ENCODE measurements at regions not wholly inside any gene's neighbourhood (a gene's known extent, or its start where the extent isn't known, plus 50 kb on each side); places are given as distances from the start of the nearest gene placed in this dataset.
A peak's percentile ranks its signal among the peaks of the same experiment; 100 is the strongest.

- no peak for DNase-seq
- Mint-ChIP-seq H3K27me3 (peaks cover 0 to 34% (median 4%) of the 10 kb centered on the region in 3 donors), H3K36me3 (peaks cover 0 to 9% of the 10 kb centered on the region in 2 donors), H3K9me3 (peaks cover 7 to 28% (median 15%) of the 10 kb centered on the region in 7 donors), H3K4me3 (peak overlapping the region in 1 of 8 donors; percentile 56), H3K4me1 (no peaks in the 10 kb centered on the region), H3K27ac (no peak overlapping the region)
- no peak for ATAC-seq (ENCODE audit: low read depth in 2 of 2)
Measured at GRCh38 chrX:40323977-40324376, 226.2 kb upstream of the BCOR start.

GRCh38 chrX:40320819-40321218, 223.1 kb upstream of the BCOR start:
- Mint-ChIP-seq H3K27me3 (peaks cover 0 to 4% (median 4%) of the 10 kb centered on the region in 3 donors), H3K4me1 (no peaks in the 10 kb centered on the region), H3K36me3 (peaks cover 5 to 23% of the 10 kb centered on the region in 2 donors), H3K9me3 (peaks cover 11 to 53% (median 35%) of the 10 kb centered on the region in 7 donors), H3K27ac (no peak overlapping the region), H3K4me3 (no peak overlapping the region)
- ATAC-seq (ENCODE audit: low read depth in 2 of 2) (no peak), DNase-seq (no peak)

DNA sequence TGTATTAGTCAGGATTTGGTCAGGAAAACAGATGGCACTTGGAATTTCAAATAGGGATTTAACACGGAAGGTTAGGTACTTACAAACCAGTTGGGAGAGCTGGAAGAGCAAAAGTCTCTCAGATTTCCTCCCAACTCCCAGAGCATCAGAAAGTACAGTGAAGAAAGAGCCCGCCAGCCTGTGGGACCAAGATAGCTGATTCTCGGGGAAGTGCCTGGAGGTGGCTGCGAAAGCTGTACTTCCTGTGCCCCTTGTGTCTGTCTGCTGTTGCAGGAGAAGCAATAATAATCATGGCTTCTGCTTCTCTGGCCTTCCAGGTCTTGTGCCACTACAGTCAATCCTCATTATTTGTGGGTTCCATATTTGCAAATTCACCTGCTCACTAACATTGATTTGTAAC, 221.0 kb upstream of the BCOR start:
- ATAC-seq (ENCODE audit: low read depth in 2 of 2): no peak
- DNase-seq: no peak
- H3K4me3 Mint-ChIP-seq: peak overlapping the region in 1 of 8 donors; percentile 47
- H3K27me3 Mint-ChIP-seq: peaks cover 0 to 4% (median 0%) of the 10 kb centered on the region in 3 donors
- peaks cover 5 to 27% of the 10 kb centered on the region in 2 donors for H3K36me3 Mint-ChIP-seq
- H3K9me3 Mint-ChIP-seq: peaks cover 11 to 65% (median 42%) of the 10 kb centered on the region in 7 donors
- H3K27ac Mint-ChIP-seq: no peak overlapping the region
- no peaks in the 10 kb centered on the region for H3K4me1 Mint-ChIP-seq

DNA sequence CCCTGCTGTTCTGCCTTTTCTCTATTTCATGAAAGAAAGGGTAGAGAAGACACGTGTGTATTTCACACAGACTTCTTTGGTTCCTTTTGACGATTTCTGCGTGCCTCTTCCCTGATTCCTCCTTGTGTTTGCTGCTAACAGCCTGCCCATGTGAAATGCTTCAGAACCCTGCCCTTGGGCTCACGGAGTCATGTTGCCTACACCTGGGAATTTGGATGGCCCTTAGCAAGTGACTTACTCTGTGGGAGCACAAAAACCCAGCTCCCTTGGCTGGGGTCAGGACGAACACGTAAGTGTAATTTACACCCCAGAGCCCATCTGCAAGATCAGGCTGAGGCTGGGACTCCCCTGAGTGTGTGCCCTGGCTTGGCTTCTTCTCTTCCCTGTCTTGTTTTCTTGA, 220.3 kb upstream of the BCOR start:
- DNase-seq: no peak
- H3K27me3 Mint-ChIP-seq: peaks cover 0 to 4% (median 0%) of the 10 kb centered on the region in 3 donors
- H3K27ac Mint-ChIP-seq: no peak overlapping the region
- no peaks in the 10 kb centered on the region for H3K4me1 Mint-ChIP-seq
- H3K4me3 Mint-ChIP-seq: no peak overlapping the region
- peaks cover 11 to 65% (median 42%) of the 10 kb centered on the region in 7 donors for H3K9me3 Mint-ChIP-seq
- peaks cover 5 to 27% of the 10 kb centered on the region in 2 donors for H3K36me3 Mint-ChIP-seq
- ATAC-seq (ENCODE audit: low read depth in 2 of 2): no peak

- ATAC-seq (ENCODE audit: low read depth in 2 of 2) (no peak), DNase-seq (no peak)
- Mint-ChIP-seq H3K4me1 (no peaks in the 10 kb centered on the region), H3K27ac (no peak overlapping the region), H3K4me3 (no peak overlapping the region), H3K27me3 (peaks cover 0 to 7% (median 4%) of the 10 kb centered on the region in 3 donors), H3K36me3 (peaks cover 5 to 26% of the 10 kb centered on the region in 2 donors), H3K9me3 (peaks cover 11 to 62% (median 40%) of the 10 kb centered on the region in 7 donors)
Measured at GRCh38 chrX:40316502-40316901, 218.7 kb upstream of the BCOR start.

- no peak for DNase-seq
Measured at GRCh38 chrX:40314070-40314469, 216.3 kb upstream of the BCOR start.

DNA sequence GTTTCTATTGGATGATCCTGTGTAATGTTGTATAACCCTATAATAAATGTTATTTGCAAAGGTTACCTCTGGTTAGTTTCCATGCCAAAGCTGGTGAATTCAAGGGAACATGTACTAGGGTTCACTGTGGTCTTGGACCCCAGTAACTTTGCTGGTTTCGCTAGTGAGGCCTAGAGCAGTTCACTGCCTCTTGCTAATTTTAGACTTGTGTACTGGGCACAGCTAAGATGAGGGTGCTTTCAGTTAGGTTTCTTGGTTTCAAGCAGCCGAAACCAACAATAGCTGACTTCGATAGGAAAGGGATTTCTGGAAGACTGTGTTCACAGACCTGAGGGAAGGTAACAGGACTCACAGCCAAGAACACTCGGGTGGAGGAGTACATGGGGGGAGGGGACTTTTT, 215.5 kb upstream of the BCOR start:
- Mint-ChIP-seq H3K4me3 (no peak overlapping the region), H3K27me3 (peaks cover 0 to 25% (median 0%) of the 10 kb centered on the region in 3 donors), H3K4me1 (no peaks in the 10 kb centered on the region), H3K27ac (no peak overlapping the region), H3K9me3 (peaks cover 4 to 31% (median 23%) of the 10 kb centered on the region in 7 donors), H3K36me3 (peaks cover 5 to 18% of the 10 kb centered on the region in 2 donors)
- no peak for ATAC-seq (ENCODE audit: low read depth in 2 of 2)
- no peak for DNase-seq

More at GRCh38 chrX:40314070-40314469, 216.3 kb upstream of the BCOR start:
- H3K4me1 Mint-ChIP-seq: no peaks in the 10 kb centered on the region
- H3K27me3 Mint-ChIP-seq: peaks cover 0 to 18% (median 0%) of the 10 kb centered on the region in 3 donors
- no peak overlapping the region for H3K27ac Mint-ChIP-seq
- peaks cover 5 to 18% of the 10 kb centered on the region in 2 donors for H3K36me3 Mint-ChIP-seq
- H3K4me3 Mint-ChIP-seq: no peak overlapping the region
- ATAC-seq (ENCODE audit: low read depth in 2 of 2): no peak
- H3K9me3 Mint-ChIP-seq: peaks cover 4 to 38% (median 26%) of the 10 kb centered on the region in 7 donors

DNA sequence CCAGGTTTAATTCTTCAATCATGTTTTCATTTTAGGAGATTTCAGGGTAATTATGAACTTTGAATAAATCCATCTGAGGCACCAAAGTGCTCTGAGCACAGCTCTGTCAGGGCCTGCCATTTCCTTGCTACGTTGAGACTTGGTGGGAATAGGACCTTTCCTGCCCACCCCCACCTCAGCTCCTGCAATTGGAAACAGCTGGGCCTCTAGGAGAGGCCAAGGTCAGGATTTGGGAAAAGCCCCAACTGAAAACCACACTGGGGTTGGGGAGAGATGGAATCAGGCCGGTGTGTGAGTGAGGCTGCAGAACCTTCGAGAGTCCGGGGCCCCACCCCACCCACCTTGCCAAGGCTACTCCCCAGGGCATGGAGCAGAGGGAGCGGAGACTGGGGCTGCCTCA, 212.7 kb upstream of the BCOR start:
- Mint-ChIP-seq H3K4me3 (no peak overlapping the region), H3K4me1 (no peaks in the 10 kb centered on the region), H3K27me3 (peaks cover 0 to 27% (median 0%) of the 10 kb centered on the region in 3 donors), H3K36me3 (peaks cover 0 to under 1% of the 10 kb centered on the region in 2 donors), H3K27ac (no peak overlapping the region), H3K9me3 (peaks cover 0 to 16% (median 5%) of the 10 kb centered on the region in 7 donors)
- ATAC-seq (ENCODE audit: low read depth in 2 of 2): no peak
- no peak for DNase-seq

GRCh38 chrX:40310016-40310415, 212.3 kb upstream of the BCOR start:
- peaks cover 0 to 13% (median 7%) of the 10 kb centered on the region in 7 donors for H3K9me3 Mint-ChIP-seq
- H3K36me3 Mint-ChIP-seq: no peaks in the 10 kb centered on the region
- no peak for DNase-seq
- no peak overlapping the region for H3K4me3 Mint-ChIP-seq
- no peak for ATAC-seq (ENCODE audit: low read depth in 2 of 2)
- H3K4me1 Mint-ChIP-seq: no peaks in the 10 kb centered on the region
- no peak overlapping the region for H3K27ac Mint-ChIP-seq
- peaks cover 0 to 27% (median 0%) of the 10 kb centered on the region in 3 donors for H3K27me3 Mint-ChIP-seq

DNA sequence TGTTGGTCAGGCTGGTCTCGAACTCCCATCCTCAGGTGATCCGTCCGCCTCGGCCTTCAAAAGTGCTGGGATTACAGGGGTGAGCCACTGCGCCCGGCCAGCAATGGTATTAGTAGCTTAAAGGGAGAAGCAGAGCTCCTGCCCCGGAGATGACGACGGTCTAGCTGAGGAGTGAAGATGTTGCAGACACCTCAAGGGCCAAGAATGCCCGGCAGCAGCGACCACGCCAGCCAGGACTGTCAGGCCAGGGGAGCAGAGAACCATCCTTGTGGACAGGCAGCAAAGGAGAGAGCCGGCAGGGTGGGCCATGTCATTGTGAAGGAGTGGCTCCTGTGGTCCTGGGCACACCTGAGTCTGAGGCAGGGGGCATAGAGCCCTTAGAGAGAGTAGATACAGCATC, 210.1 kb upstream of the BCOR start:
- peaks cover 10 to 12% (median 11%) of the 10 kb centered on the region in 3 donors for H3K4me1 Mint-ChIP-seq
- no peak for DNase-seq
- H3K4me3 Mint-ChIP-seq: no peak overlapping the region
- ATAC-seq (ENCODE audit: low read depth in 2 of 2): no peak
- H3K27ac Mint-ChIP-seq: no peak overlapping the region
- no peaks in the 10 kb centered on the region for H3K36me3 Mint-ChIP-seq
- peaks cover 6 to 27% (median 14%) of the 10 kb centered on the region in 7 donors for H3K9me3 Mint-ChIP-seq
- H3K27me3 Mint-ChIP-seq: peaks cover 0 to 27% (median 0%) of the 10 kb centered on the region in 3 donors

GRCh38 chrX:40304115-40304514, 206.4 kb upstream of the BCOR start:
- ATAC-seq (ENCODE audit: low read depth in 2 of 2) (peak in 1 of 2 donors; percentile 14), DNase-seq (no peak)
- peak overlapping the region in 1 of 8 donors; percentile 66 for H3K4me3 Mint-ChIP-seq
- no peaks in the 10 kb centered on the region for H3K36me3 Mint-ChIP-seq
- peaks cover 10 to 17% (median 16%) of the 10 kb centered on the region in 3 donors for H3K4me1 Mint-ChIP-seq
- peaks cover 6 to 28% (median 14%) of the 10 kb centered on the region in 7 donors for H3K9me3 Mint-ChIP-seq
- H3K27me3 Mint-ChIP-seq: peaks cover 0 to 21% (median 0%) of the 10 kb centered on the region in 3 donors
- peak overlapping the region in 1 of 6 donors; percentile 59 for H3K27ac Mint-ChIP-seq

GRCh38 chrX:40303256-40304077, 205.7 kb upstream of the BCOR start:
- Mint-ChIP-seq H3K4me3 (peak overlapping the region in 3 of 8 donors; percentile 23 to 53 (median 46)), H3K27me3 (peaks cover 0 to 20% (median 0%) of the 10 kb centered on the region in 3 donors), H3K36me3 (no peaks in the 10 kb centered on the region), H3K4me1 (peaks cover 10 to 17% (median 16%) of the 10 kb centered on the region in 3 donors), H3K9me3 (peaks cover 6 to 28% (median 14%) of the 10 kb centered on the region in 7 donors), H3K27ac (peak overlapping the region in 5 of 6 donors; percentile 69 to 93 (median 78))
- DNase-seq: peak; percentile 11
- peak; percentile 58 to 77 for ATAC-seq (ENCODE audit: low read depth in 2 of 2)

GRCh38 chrX:40300286-40300890, 202.6 kb upstream of the BCOR start:
- ATAC-seq (ENCODE audit: low read depth in 2 of 2): peak in 1 of 2 donors; percentile 32
- H3K9me3 Mint-ChIP-seq: peaks cover 6 to 22% (median 12%) of the 10 kb centered on the region in 7 donors
- DNase-seq: no peak
- H3K36me3 Mint-ChIP-seq: no peaks in the 10 kb centered on the region
- H3K27me3 Mint-ChIP-seq: peaks cover 0 to 16% (median 0%) of the 10 kb centered on the region in 3 donors
- peak overlapping the region in 2 of 6 donors; percentile 32 to 47 for H3K27ac Mint-ChIP-seq
- peaks cover 10 to 17% (median 16%) of the 10 kb centered on the region in 3 donors for H3K4me1 Mint-ChIP-seq
- H3K4me3 Mint-ChIP-seq: peak overlapping the region in 1 of 8 donors; percentile 33

Measured in naive B cell (primary cell).